ENCODE measurements at regions not wholly inside any gene's neighbourhood (a gene's known extent, or its start where the extent isn't known, plus 50 kb on each side); places are given as distances from the start of the nearest gene placed in this dataset.

DNA sequence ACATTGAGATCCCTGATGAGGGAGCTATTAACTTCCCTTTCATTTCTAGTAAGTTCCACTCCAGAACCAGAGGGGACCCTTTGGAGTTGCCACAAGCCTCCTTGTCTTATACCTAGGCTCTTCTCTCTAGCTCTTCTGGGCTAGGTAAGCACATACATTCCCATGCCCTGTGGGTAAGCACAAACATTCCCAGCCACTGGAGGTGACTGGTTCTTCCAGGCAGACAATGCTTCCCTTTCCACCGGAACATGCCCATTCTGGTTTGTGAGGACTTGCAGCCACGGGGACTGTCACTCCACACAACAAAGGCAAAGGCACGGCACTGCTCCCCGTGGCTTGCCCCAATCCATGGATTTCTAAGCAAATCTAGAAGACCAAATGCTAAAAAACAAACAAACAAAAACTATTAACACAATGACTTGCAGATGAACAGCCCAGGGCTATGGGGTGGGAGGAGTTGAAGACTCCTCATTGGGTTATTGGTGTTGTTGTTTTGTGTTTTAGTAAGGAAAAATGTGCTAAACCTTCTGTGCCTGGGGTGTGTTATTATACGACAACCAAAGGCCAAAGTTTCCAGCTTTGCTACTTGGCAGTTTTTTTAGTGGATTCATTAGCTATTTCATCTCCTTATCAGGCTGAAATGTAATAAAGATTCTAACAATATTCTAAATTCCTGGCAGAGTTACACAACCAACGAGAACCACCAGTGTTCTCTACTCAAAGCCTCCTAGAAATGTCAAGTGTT is 276.2 kb downstream of the SYK start:
- TF ChIP-seq, protein P1, sequence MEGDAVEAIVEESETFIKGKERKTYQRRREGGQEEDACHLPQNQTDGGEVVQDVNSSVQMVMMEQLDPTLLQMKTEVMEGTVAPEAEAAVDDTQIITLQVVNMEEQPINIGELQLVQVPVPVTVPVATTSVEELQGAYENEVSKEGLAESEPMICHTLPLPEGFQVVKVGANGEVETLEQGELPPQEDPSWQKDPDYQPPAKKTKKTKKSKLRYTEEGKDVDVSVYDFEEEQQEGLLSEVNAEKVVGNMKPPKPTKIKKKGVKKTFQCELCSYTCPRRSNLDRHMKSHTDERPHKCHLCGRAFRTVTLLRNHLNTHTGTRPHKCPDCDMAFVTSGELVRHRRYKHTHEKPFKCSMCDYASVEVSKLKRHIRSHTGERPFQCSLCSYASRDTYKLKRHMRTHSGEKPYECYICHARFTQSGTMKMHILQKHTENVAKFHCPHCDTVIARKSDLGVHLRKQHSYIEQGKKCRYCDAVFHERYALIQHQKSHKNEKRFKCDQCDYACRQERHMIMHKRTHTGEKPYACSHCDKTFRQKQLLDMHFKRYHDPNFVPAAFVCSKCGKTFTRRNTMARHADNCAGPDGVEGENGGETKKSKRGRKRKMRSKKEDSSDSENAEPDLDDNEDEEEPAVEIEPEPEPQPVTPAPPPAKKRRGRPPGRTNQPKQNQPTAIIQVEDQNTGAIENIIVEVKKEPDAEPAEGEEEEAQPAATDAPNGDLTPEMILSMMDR (IDR thresholded peaks at IDR 0.05; ENCODE audit: control extremely low read depth in 1 of 3, insufficient read depth in 1 of 3, low read depth in 1 of 3, low read length in 3 of 3) = no peak
- TF ChIP-seq ZNF274 (IDR thresholded peaks at IDR 0.05; ENCODE audit: borderline replicate concordance, extremely low read depth, low read length) = no peak
- no peak for TF ChIP-seq RAD21 (IDR thresholded peaks at IDR 0.05 in 1 of 2, conservative IDR thresholded peaks at IDR 0.05 in 1 of 2; ENCODE audit: low read depth in 2 of 2, low read length in 2 of 2)
- TF ChIP-seq USF2 (IDR thresholded peaks at IDR 0.05; ENCODE audit: low read length) = no peak
- no peak for TF ChIP-seq TCF12 (IDR thresholded peaks at IDR 0.05; ENCODE audit: low read depth, low read length)
